Fibroblast of lung (primary cell): ENCODE measurements at regions not wholly inside any gene's neighbourhood (a gene's known extent, or its start where the extent isn't known, plus 50 kb on each side); places are given as distances from the start of the nearest gene placed in this dataset.

Experiments
- DNase-seq, 2 donors: peaks; one replicate each; pipeline versions ENCODE4 v3.0.0 to v3.0.0-alpha.2; 2010; ENCODE audit warnings: low read depth in 2 of 2
- H2AFZ ChIP-seq: 2 replicates; pipeline ENCODE4 v1.5.1; 2012; ENCODE audit warnings: low read length, control low read depth, inconsistent platforms
- H3K27ac ChIP-seq: 2 replicates; pipeline ENCODE4 v1.5.1; 2011; ENCODE audit warnings: low read length, control low read depth; ENCODE audit not compliant: insufficient read depth
- H3K27me3 ChIP-seq: 2 replicates; pipeline ENCODE4 v1.5.1; 2011; ENCODE audit warnings: mild to moderate bottlenecking, low read length; ENCODE audit not compliant: control insufficient read depth, insufficient read depth
- H3K36me3 ChIP-seq: 2 replicates; pipeline ENCODE4 v1.5.1; 2011; ENCODE audit warnings: low read length; ENCODE audit not compliant: control insufficient read depth, insufficient read depth
- H3K4me1 ChIP-seq: 2 replicates; pipeline ENCODE4 v1.5.1; 2011; ENCODE audit warnings: low read length; ENCODE audit not compliant: control insufficient read depth, insufficient read depth; ENCODE audit errors: extremely low read depth
- H3K4me2 ChIP-seq: 2 replicates; pipeline ENCODE4 v1.5.1; 2011; ENCODE audit warnings: low read length, control low read depth; ENCODE audit not compliant: insufficient read depth; ENCODE audit errors: extremely low read depth
- H3K4me3 ChIP-seq, 4 experiments: fragments of 200-600 bp in 1 of 4; sonication (generic) in 1 of 4; replicated peaks in 1 of 4; 2 replicates each; pipeline ENCODE4 v1.5.1; 2011 to 2016; ENCODE audit warnings: low read length in 4 of 4, low read depth in 3 of 4, mild to moderate bottlenecking in 3 of 4, control low read depth in 2 of 4, inconsistent platforms in 1 of 4, mixed read lengths in 1 of 4; ENCODE audit not compliant: insufficient read depth in 1 of 4; ENCODE audit errors: control extremely low read depth in 1 of 4
- H3K79me2 ChIP-seq: 2 replicates; pipeline ENCODE4 v1.5.1; 2012; ENCODE audit warnings: mild to moderate bottlenecking, low read length, inconsistent platforms; ENCODE audit not compliant: control insufficient read depth, insufficient read depth
- H3K9ac ChIP-seq: 2 replicates; pipeline ENCODE4 v1.5.1; 2011; ENCODE audit warnings: mild to moderate bottlenecking, low read length, control low read depth; ENCODE audit not compliant: insufficient read depth
- H3K9me3 ChIP-seq: 2 replicates; pipeline ENCODE4 v1.5.1; 2012; ENCODE audit warnings: low read depth, low read length; ENCODE audit not compliant: control insufficient read depth, insufficient read depth
- H4K20me1 ChIP-seq: 2 replicates; pipeline ENCODE4 v1.5.1; 2011; ENCODE audit warnings: low read length; ENCODE audit not compliant: control insufficient read depth, insufficient read depth; ENCODE audit errors: extremely low read depth
- EZH2 ChIP-seq: IDR thresholded peaks from 2 replicates; pipeline ENCODE4 v1.5.1; 2012; ENCODE audit warnings: low read length, control low read depth, mild to moderate bottlenecking; ENCODE audit errors: missing control alignments
- TF ChIP-seq, protein P1 (sequence below), 2 donors: IDR thresholded peaks in 1 of 2; conservative IDR thresholded peaks in 1 of 2; 1 replicate in 1 of 2; 2 replicates in 1 of 2; pipeline ENCODE4 v1.5.1; 2011 to 2012; ENCODE audit warnings: low read length in 2 of 2, control low read depth in 1 of 2, inconsistent platforms in 1 of 2, low read depth in 1 of 2, mild to moderate bottlenecking in 1 of 2

- no peaks in the 10 kb centered on the region for H3K79me2 ChIP-seq
- no peak overlapping the region for H3K27ac ChIP-seq
- no peaks in the 10 kb centered on the region for H4K20me1 ChIP-seq
- no peak overlapping the region for H2AFZ ChIP-seq
- no peak overlapping the region for H3K4me3 ChIP-seq
- no peaks in the 10 kb centered on the region for H3K4me1 ChIP-seq
- no peak overlapping the region for H3K9ac ChIP-seq
- no peak for TF ChIP-seq EZH2
- TF ChIP-seq, protein P1, sequence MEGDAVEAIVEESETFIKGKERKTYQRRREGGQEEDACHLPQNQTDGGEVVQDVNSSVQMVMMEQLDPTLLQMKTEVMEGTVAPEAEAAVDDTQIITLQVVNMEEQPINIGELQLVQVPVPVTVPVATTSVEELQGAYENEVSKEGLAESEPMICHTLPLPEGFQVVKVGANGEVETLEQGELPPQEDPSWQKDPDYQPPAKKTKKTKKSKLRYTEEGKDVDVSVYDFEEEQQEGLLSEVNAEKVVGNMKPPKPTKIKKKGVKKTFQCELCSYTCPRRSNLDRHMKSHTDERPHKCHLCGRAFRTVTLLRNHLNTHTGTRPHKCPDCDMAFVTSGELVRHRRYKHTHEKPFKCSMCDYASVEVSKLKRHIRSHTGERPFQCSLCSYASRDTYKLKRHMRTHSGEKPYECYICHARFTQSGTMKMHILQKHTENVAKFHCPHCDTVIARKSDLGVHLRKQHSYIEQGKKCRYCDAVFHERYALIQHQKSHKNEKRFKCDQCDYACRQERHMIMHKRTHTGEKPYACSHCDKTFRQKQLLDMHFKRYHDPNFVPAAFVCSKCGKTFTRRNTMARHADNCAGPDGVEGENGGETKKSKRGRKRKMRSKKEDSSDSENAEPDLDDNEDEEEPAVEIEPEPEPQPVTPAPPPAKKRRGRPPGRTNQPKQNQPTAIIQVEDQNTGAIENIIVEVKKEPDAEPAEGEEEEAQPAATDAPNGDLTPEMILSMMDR (conservative IDR thresholded peaks at IDR 0.05 in 1 of 2, IDR thresholded peaks at IDR 0.05 in 1 of 2; ENCODE audit: low read depth in 1 of 2, low read length in 2 of 2), result no peak
- H3K9me3 ChIP-seq, result no peaks in the 10 kb centered on the region
- H3K27me3 ChIP-seq, result no peaks in the 10 kb centered on the region
- H3K36me3 ChIP-seq, result peaks cover 1% of the 10 kb centered on the region
- H3K4me2 ChIP-seq, result no peak overlapping the region
- DNase-seq, result no peak
Observed at GRCh38 chr16:31706925-31707324, 166.7 kb upstream of the ZNF267 start.

DNA sequence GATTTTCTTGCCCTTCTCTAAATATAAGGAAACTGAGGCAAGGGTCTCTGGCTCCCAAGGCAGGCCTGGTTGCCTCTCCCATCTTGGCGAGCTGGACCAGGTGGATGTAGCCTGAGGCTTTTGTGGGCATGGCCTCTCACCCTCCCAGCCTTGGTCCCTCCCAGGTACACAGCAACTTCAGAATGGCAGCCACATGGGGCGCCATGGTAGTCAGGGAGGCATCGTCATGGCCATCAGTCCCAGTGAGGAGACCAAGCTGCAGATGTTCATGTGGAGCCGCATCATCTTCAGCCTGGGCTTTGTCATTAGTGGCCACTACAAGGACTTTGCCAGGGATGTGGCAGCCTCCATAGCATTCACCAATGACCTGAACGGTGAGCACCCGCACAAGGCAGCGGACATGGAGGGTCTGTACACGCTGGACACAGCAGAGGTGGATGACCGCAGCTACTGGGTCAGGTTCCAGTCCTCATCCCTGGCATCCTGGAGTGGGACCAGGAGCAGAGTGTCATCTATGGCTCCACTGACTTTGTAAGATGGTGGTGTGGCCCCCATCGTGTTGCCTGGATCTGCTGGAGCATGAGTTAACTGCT is 165.8 kb upstream of the ZNF267 start:
- Histone ChIP-seq H3K4me1 (no peaks in the 10 kb centered on the region), H3K9ac (no peak overlapping the region), H3K27ac (no peak overlapping the region), H3K27me3 (no peaks in the 10 kb centered on the region), H3K79me2 (no peaks in the 10 kb centered on the region), H3K4me3 (no peak overlapping the region), H4K20me1 (no peaks in the 10 kb centered on the region), H3K9me3 (no peaks in the 10 kb centered on the region), H3K36me3 (peaks cover 1% of the 10 kb centered on the region), H3K4me2 (no peak overlapping the region), H2AFZ (no peak overlapping the region)
- TF ChIP-seq EZH2, result no peak
- TF ChIP-seq, protein P1 (conservative IDR thresholded peaks at IDR 0.05 in 1 of 2, IDR thresholded peaks at IDR 0.05 in 1 of 2; ENCODE audit: low read depth in 1 of 2, low read length in 2 of 2), result no peak
- DNase-seq, result no peak

- no peak for DNase-seq
- H3K27ac ChIP-seq, result no peak overlapping the region
- H3K79me2 ChIP-seq, result no peaks in the 10 kb centered on the region
- no peak overlapping the region for H2AFZ ChIP-seq
- TF ChIP-seq EZH2, result no peak
- TF ChIP-seq, protein P1 (conservative IDR thresholded peaks at IDR 0.05 in 1 of 2, IDR thresholded peaks at IDR 0.05 in 1 of 2; ENCODE audit: low read depth in 1 of 2, low read length in 2 of 2), result no peak
- no peaks in the 10 kb centered on the region for H3K27me3 ChIP-seq
- H3K9ac ChIP-seq, result no peak overlapping the region
- H3K4me3 ChIP-seq, result no peak overlapping the region
- H3K9me3 ChIP-seq, result no peaks in the 10 kb centered on the region
- peaks cover 1% of the 10 kb centered on the region for H3K36me3 ChIP-seq
- H3K4me2 ChIP-seq, result no peak overlapping the region
- no peaks in the 10 kb centered on the region for H3K4me1 ChIP-seq
- no peaks in the 10 kb centered on the region for H4K20me1 ChIP-seq
Observed at GRCh38 chr16:31708348-31708747, 165.3 kb upstream of the ZNF267 start.
